MCF 10A (cell line): ENCODE measurements at regions not wholly inside any gene's neighbourhood (a gene's known extent, or its start where the extent isn't known, plus 50 kb on each side); places are given as distances from the start of the nearest gene placed in this dataset.

ENCODE experiments used
- BruUV-seq: library from RNA; stranded (reverse); fragments of 400-500 nt; replicated peaks from 2 replicates; lab custom pipeline; 2021; lab: Mats Ljungman, UMichigan
- CTCF ChIA-PET: fragments of 300-600 bp; sonication (Branson Sonifier 250); formaldehyde crosslinking; extraction: SDS; loops from one replicate; lab custom pipeline; 2021; ENCODE audit warnings: antibody characterized with exemption, inconsistent platforms; lab: Yijun Ruan, JAX
- POLR2A ChIA-PET: fragments of 300-600, 350-650 bp; sonication (Branson Sonifier 250); formaldehyde crosslinking; extraction: SDS; loops from one replicate; lab custom pipeline; 2020; ENCODE audit warnings: antibody characterized with exemption, inconsistent platforms; lab: Yijun Ruan, JAX
- DNase-seq: peaks from one replicate; pipeline ENCODE4 v3.0.0-alpha.2; 2018; ENCODE audit not compliant: unreplicated experiment
- H3K27ac Mint-ChIP-seq: one replicate; pipeline ENCODE4 v1.8.0; 2022; ENCODE audit warnings: mild to moderate bottlenecking, low read depth, mixed read lengths; ENCODE audit not compliant: unreplicated experiment
- H3K27me3 Mint-ChIP-seq: one replicate; pipeline ENCODE4 v1.8.0; 2022; ENCODE audit warnings: mixed read lengths; ENCODE audit not compliant: insufficient read depth, unreplicated experiment
- H3K36me3 Mint-ChIP-seq: one replicate; pipeline ENCODE4 v1.8.0; 2022; ENCODE audit warnings: mild to moderate bottlenecking, moderate library complexity, mixed read lengths; ENCODE audit not compliant: insufficient read depth, unreplicated experiment
- H3K4me1 Mint-ChIP-seq: one replicate; pipeline ENCODE4 v1.8.0; 2022; ENCODE audit warnings: mixed read lengths; ENCODE audit not compliant: insufficient read depth, unreplicated experiment
- H3K4me3 Mint-ChIP-seq: one replicate; pipeline ENCODE4 v1.8.0; 2022; ENCODE audit warnings: mild to moderate bottlenecking, moderate library complexity, mixed read lengths; ENCODE audit not compliant: unreplicated experiment
- H3K9me3 Mint-ChIP-seq: one replicate; pipeline ENCODE4 v1.8.0; 2022; ENCODE audit warnings: mixed read lengths; ENCODE audit not compliant: unreplicated experiment
- CTCF ChIP-seq: fragments of 200-600 bp; IDR thresholded peaks from one replicate; pipeline ENCODE4 v1.8.0; 2022; ENCODE audit warnings: antibody characterized with exemption, mild to moderate bottlenecking; ENCODE audit not compliant: unreplicated experiment
- intact Hi-C: fragments of 100-400 bp; cut with micrococcal nuclease; formaldehyde crosslinking; loops from 2 replicates; pipeline ENCODE4 v1.14.1; 2022

DNA sequence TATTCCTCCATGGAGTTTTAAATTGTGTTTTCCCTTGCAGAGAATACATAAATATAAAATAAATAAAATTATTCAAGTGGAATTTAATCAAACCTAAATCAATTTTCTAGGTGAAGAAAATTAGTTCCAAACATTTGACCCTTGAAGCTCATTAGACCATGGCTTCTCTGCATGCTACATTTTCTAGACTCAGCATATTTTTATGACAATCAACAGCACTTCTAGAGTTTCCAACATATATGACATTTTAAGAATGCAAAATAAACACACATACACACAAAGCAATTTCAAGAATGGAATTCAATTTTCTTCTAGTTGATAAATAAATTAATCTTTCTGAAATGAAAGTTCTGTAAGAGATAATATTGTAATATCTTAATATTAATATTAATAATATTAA, 1083.9 kb upstream of the INTU start:
- intact Hi-C loops = no loop called here
- CTCF ChIA-PET = interaction anchor here (0.7 kb wide), 1 partner anchor 54 kb away, joined by 3 read pairs; no protein-coding TSS in a partner anchor
- H3K9me3 Mint-ChIP-seq = no peaks in the 10 kb centered on the region
- no peaks in the 10 kb centered on the region for H3K4me1 Mint-ChIP-seq
- POLR2A ChIA-PET = no interaction called here
- no peaks in the 10 kb centered on the region for H3K27me3 Mint-ChIP-seq
- TF ChIP-seq CTCF = no peak
- no peak overlapping the region for H3K4me3 Mint-ChIP-seq
- H3K27ac Mint-ChIP-seq = no peak overlapping the region
- no peak for DNase-seq
- no TSS peak for BruUV-seq
- H3K36me3 Mint-ChIP-seq = no peaks in the 10 kb centered on the region

DNA sequence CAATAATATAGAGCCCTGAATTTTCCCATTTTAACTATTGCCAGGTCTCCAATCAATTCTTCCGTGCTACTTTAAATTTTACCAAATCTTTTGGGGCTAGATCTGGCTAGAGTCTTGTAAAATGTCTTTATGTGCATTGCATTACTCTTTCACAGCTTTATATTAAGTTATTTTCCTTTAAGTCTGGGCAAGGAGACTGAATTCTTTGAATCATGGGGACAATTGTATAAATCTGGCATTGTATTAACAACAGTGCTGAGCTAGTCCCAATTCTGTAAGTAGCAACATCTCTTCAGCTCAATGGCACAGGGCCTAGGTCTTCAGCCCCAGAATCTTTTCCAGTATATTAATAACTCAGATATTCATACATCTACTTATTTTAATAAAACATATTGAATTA, 1080.4 kb upstream of the INTU start:
- H3K9me3 Mint-ChIP-seq = no peaks in the 10 kb centered on the region
- CTCF ChIA-PET = interaction anchor here (0.7 kb wide), 1 partner anchor 848 kb away, joined by 3 read pairs; no protein-coding TSS in a partner anchor
- BruUV-seq = no TSS peak
- POLR2A ChIA-PET = no interaction called here
- H3K4me1 Mint-ChIP-seq = no peaks in the 10 kb centered on the region
- no peak for TF ChIP-seq CTCF
- no peak for DNase-seq
- no peaks in the 10 kb centered on the region for H3K36me3 Mint-ChIP-seq
- intact Hi-C loops = no loop called here
- no peak overlapping the region for H3K4me3 Mint-ChIP-seq
- no peaks in the 10 kb centered on the region for H3K27me3 Mint-ChIP-seq
- H3K27ac Mint-ChIP-seq = no peak overlapping the region

- BruUV-seq = no TSS peak
- Mint-ChIP-seq H3K4me3 (no peak overlapping the region), H3K36me3 (no peaks in the 10 kb centered on the region), H3K9me3 (no peaks in the 10 kb centered on the region), H3K4me1 (no peaks in the 10 kb centered on the region), H3K27me3 (no peaks in the 10 kb centered on the region), H3K27ac (no peak overlapping the region)
- no peak for DNase-seq
- intact Hi-C loops = no loop called here
- CTCF ChIA-PET = no interaction called here
- POLR2A ChIA-PET = no interaction called here
- TF ChIP-seq CTCF = no peak
Observed at GRCh38 chr4:126553248-126553647, 1079.5 kb upstream of the INTU start.

- no TSS peak for BruUV-seq
- H3K27ac Mint-ChIP-seq = no peak overlapping the region
- no peak for TF ChIP-seq CTCF
- intact Hi-C loops = no loop called here
- POLR2A ChIA-PET = no interaction called here
- DNase-seq = no peak
- peaks cover 7% of the 10 kb centered on the region for H3K4me1 Mint-ChIP-seq
- H3K9me3 Mint-ChIP-seq = peaks cover 7% of the 10 kb centered on the region
- no peaks in the 10 kb centered on the region for H3K36me3 Mint-ChIP-seq
- CTCF ChIA-PET = no interaction called here
- no peak overlapping the region for H3K4me3 Mint-ChIP-seq
- no peaks in the 10 kb centered on the region for H3K27me3 Mint-ChIP-seq
Observed at GRCh38 chr4:126558596-126558995, 1074.2 kb upstream of the INTU start.
